ENCODE measurements at regions not wholly inside any gene's neighbourhood (a gene's known extent, or its start where the extent isn't known, plus 50 kb on each side); places are given as distances from the start of the nearest gene placed in this dataset.

- TF ChIP-seq SIN3A (IDR thresholded peaks at IDR 0.05; ENCODE audit: borderline replicate concordance, insufficient read depth, low read depth, low read length) (no peak), CTCF (IDR thresholded peaks at IDR 0.05) (no peak), TCF7L2 (IDR thresholded peaks at IDR 0.05; ENCODE audit: low read depth, low read length) (no peak)
- TF ChIP-seq, protein P1, sequence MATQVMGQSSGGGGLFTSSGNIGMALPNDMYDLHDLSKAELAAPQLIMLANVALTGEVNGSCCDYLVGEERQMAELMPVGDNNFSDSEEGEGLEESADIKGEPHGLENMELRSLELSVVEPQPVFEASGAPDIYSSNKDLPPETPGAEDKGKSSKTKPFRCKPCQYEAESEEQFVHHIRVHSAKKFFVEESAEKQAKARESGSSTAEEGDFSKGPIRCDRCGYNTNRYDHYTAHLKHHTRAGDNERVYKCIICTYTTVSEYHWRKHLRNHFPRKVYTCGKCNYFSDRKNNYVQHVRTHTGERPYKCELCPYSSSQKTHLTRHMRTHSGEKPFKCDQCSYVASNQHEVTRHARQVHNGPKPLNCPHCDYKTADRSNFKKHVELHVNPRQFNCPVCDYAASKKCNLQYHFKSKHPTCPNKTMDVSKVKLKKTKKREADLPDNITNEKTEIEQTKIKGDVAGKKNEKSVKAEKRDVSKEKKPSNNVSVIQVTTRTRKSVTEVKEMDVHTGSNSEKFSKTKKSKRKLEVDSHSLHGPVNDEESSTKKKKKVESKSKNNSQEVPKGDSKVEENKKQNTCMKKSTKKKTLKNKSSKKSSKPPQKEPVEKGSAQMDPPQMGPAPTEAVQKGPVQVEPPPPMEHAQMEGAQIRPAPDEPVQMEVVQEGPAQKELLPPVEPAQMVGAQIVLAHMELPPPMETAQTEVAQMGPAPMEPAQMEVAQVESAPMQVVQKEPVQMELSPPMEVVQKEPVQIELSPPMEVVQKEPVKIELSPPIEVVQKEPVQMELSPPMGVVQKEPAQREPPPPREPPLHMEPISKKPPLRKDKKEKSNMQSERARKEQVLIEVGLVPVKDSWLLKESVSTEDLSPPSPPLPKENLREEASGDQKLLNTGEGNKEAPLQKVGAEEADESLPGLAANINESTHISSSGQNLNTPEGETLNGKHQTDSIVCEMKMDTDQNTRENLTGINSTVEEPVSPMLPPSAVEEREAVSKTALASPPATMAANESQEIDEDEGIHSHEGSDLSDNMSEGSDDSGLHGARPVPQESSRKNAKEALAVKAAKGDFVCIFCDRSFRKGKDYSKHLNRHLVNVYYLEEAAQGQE (IDR thresholded peaks at IDR 0.05; ENCODE audit: insufficient read depth in 1 of 2, low read depth in 2 of 2, low read length in 1 of 2): no peak
- Histone ChIP-seq H3K27ac (ENCODE audit: low read length) (no peak overlapping the region), H3K36me3 (ENCODE audit: control insufficient read depth, insufficient read depth, low read length) (no peaks in the 10 kb centered on the region), H3K4me3 (ENCODE audit: low read depth in 2 of 2, low read length in 2 of 2) (no peak overlapping the region), H3K4me1 (ENCODE audit: control insufficient read depth, insufficient read depth, low read length) (no peaks in the 10 kb centered on the region), H3K27me3 (ENCODE audit: control insufficient read depth, insufficient read depth, low read length) (no peaks in the 10 kb centered on the region), H3K9me3 (ENCODE audit: control insufficient read depth, insufficient read depth, low read depth, low read length) (no peaks in the 10 kb centered on the region)
- CTCF ChIA-PET: no interaction called here
- POLR2A ChIA-PET: no interaction called here
- intact Hi-C loops (cut with micrococcal nuclease; ENCODE audit: unreplicated experiment) (no loop called here), in situ Hi-C loops (cut with HindIII; ENCODE audit: low pct_unique_long_range_greater_than_20kb, low sequenced_read_pairs) (no loop called here)
- no TSS peak for BruUV-seq (replicated peaks)
- no peak for DNase-seq (ENCODE audit: low read depth, low spot score)
- no peak for ATAC-seq
Observed at GRCh38 chr9:26054600-26055520, 376.6 kb upstream of the TUSC1 start.

GRCh38 chr9:26053954-26054353 lies 375.7 kb upstream of the TUSC1 start:
- POLR2A ChIA-PET: no interaction called here
- intact Hi-C loops (cut with micrococcal nuclease; ENCODE audit: unreplicated experiment) (no loop called here), in situ Hi-C loops (cut with HindIII; ENCODE audit: low pct_unique_long_range_greater_than_20kb, low sequenced_read_pairs) (no loop called here)
- DNase-seq (ENCODE audit: low read depth, low spot score) (no peak), ATAC-seq (no peak)
- no peak overlapping the region for H3K4me3 ChIP-seq (ENCODE audit: low read depth in 2 of 2, low read length in 2 of 2)
- H3K27me3 ChIP-seq (ENCODE audit: control insufficient read depth, insufficient read depth, low read length): no peaks in the 10 kb centered on the region
- H3K36me3 ChIP-seq (ENCODE audit: control insufficient read depth, insufficient read depth, low read length): no peaks in the 10 kb centered on the region
- H3K27ac ChIP-seq (ENCODE audit: low read length): no peak overlapping the region
- TF ChIP-seq, protein P1 (IDR thresholded peaks at IDR 0.05; ENCODE audit: insufficient read depth in 1 of 2, low read depth in 2 of 2, low read length in 1 of 2): no peak
- TF ChIP-seq SIN3A (IDR thresholded peaks at IDR 0.05; ENCODE audit: borderline replicate concordance, insufficient read depth, low read depth, low read length) (no peak), POLR2AphosphoS5 (IDR thresholded peaks at IDR 0.05; ENCODE audit: low read depth, low read length) (no peak), TCF7L2 (IDR thresholded peaks at IDR 0.05; ENCODE audit: low read depth, low read length) (no peak), CTCF (IDR thresholded peaks at IDR 0.05) (no peak)
- no peaks in the 10 kb centered on the region for H3K9me3 ChIP-seq (ENCODE audit: control insufficient read depth, insufficient read depth, low read depth, low read length)
- BruUV-seq (replicated peaks): no TSS peak
- H3K4me1 ChIP-seq (ENCODE audit: control insufficient read depth, insufficient read depth, low read length): no peaks in the 10 kb centered on the region
- CTCF ChIA-PET: no interaction called here
